ENCODE measurements at regions not wholly inside any gene's neighbourhood (a gene's known extent, or its start where the extent isn't known, plus 50 kb on each side); places are given as distances from the start of the nearest gene placed in this dataset.
A peak's percentile ranks its signal among the peaks of the same experiment; 100 is the strongest.
"Not testable (repeated sequence)": the region's sequence is repeated elsewhere in the genome, so short reads cannot be mapped to it uniquely, and the experiment has no call there.

GRCh38 chr15:44849701-44850403, 106.6 kb upstream of the TERB2 start:
- not testable (repeated sequence) for DNase-seq

DNA sequence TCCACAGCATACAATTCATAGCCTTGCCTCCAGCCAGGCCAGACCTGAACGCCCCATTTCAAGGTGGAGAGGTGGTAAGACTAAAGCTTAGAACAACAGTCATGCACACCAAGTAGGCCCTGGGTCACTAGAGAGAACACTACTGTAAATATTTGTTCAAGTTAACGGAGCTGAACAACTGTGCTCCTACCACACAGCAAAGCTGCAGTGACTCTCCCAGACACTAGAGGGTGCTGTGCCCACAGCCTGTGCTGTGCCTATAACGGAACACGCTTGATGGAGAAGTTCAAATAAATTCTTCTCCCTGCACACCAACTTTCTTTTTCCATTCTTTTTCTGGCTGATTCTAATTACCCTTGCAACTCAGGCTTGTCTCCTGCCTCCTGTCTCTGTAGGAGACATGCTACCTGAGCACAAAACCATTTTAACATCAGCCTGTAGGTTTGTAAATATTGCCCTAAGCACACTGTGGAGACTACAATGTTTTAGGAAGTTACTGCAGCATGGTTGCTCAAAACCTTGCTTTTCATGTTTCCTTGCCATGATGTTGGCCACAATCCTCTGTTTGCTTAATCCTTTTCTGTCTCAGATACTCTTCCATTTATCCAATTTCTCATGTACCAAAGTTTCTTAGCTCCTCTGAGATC, 103.1 kb upstream of the TERB2 start:
- peak; percentile 55 for DNase-seq

GRCh38 chr15:44854696-44855095, 101.8 kb upstream of the TERB2 start:
- DNase-seq = not testable (repeated sequence)

- not testable (repeated sequence) for DNase-seq
Measured at GRCh38 chr15:44856284-44856683, 100.2 kb upstream of the TERB2 start.

DNA sequence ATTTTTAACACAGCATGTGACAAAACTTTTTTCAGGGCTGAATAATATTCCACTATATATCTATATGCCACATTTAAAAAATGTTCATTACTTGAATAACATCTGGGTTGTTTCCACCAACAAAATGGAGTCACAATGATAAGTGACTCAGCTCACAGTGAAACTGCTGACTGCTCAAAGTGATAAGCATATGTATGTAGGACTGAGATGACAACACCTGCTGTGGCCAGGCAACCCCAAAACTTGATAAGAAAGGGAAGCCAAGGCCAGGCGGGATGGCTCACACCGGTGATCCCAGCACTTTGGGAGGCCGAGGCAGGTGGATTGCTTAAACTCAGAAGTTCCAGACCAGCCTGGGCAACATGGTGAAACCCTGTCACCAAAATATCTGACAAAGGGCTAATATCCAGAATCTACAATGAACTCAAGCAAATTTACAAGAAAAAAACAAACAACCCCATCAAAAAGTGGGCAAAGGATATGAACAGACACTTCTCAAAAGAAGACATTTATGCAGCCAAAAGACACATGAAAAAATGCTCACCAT, 99.2 kb upstream of the TERB2 start:
- not testable (repeated sequence) for DNase-seq

DNA sequence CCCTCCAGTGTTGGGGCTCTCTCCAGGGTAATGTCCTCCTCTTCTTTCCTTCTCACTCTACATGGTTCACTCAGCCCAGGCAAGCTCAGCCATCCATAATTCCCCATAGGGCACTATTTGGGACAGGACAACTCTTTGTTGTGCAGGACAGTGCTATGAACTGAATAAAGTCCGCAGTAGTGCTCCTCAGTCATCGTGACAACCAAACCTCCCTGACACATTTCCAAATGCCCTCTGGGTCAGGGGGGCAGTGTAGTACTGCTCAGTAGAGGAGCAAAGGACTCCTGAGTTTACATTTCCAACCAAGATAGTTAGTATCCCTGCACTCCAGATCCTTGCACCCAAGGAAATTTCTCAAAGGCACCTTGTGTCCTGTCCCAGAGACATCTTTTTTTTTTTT, 97.4 kb upstream of the TERB2 start:
- not testable (repeated sequence) for DNase-seq

- not testable (repeated sequence) for DNase-seq
Measured at GRCh38 chr15:44860168-44860567, 96.3 kb upstream of the TERB2 start.

DNA sequence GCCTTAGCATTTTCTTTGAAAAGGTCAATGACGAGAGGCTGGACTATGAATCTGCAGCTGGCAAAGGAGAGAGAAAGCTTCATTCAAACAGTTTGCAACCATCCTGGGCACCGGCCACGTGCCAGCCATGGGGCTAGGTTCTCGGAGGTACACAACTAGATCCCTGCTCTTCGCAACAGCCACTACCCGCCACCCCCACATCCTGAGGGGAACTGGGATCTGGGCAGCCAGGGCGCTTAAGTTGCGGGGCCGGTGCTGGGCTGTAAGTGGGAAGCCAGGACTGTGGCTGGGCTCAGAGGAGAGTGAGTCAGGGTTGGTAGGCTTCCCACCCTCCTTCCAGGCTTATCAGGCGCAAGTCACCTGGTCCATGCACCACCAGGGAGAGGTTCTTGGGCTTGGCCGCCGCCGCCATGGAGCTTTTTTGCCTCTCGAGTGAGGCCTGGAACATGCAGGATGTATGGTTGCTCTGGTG, 95.0 kb upstream of the TERB2 start:
- no peak for DNase-seq

- no peak for DNase-seq
Measured at GRCh38 chr15:44861917-44862316, 94.6 kb upstream of the TERB2 start.

- DNase-seq = not testable (repeated sequence)
Measured at GRCh38 chr15:44862866-44863265, 93.6 kb upstream of the TERB2 start.

GRCh38 chr15:44868100-44868499, 88.4 kb upstream of the TERB2 start:
- DNase-seq = not testable (repeated sequence)

DNA sequence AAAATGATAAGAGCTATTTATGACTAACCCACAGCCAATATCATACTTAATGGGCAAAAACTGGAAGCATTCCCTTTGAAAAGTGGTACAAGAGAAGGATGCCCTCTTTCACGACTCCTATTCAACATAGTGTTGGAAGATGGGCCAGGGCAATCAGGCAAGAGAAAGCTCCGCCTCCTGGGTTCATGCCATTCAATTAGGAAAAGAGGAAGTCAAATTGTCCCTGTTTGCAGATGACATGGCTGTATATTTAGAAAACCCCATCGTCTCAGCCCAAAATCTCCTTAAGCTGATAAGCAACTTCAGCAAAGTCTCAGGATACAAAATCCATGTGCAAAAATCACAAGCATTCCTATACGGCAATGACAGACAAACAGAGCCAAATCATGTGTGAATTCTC, 86.4 kb upstream of the TERB2 start:
- DNase-seq = not testable (repeated sequence)

DNA sequence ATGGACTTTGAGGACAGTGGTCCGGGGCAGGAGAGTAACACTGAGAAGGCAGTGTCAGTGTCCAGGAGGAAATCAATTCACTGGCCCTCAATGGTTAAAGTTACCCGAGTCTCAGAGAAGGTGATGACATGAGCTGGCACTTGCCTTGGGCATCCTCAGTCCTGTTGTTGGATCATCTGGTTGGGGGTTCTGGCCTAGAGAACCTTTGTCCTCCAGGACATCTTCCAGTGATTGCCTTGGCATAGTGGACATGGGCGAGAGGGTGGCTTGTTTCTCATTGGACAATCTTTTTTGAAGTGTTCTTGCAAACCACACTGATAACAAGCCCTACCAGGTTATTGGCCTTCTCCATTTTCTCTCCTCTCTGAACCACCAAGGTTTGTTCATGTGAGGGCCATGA, 83.4 kb upstream of the TERB2 start:
- DNase-seq = no peak

DNA sequence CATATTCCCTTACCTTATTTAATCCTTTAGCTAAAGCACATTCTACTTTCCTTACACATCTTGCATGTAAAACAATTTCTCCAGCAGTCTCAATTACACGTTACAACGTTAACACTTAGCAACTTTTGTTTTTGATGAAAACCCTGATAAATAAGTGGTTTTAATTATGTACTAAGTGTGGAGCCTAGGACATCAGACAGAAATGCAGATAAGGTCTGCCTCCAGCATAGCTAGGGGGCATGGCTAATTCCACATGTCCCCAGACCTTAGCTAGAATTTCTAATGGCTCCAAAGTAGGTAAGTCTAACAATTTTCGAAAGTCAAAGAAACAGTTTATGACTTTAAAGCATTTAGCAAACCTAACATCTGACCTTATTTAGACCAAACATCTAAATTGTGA, 77.4 kb upstream of the TERB2 start:
- DNase-seq = no peak

DNA sequence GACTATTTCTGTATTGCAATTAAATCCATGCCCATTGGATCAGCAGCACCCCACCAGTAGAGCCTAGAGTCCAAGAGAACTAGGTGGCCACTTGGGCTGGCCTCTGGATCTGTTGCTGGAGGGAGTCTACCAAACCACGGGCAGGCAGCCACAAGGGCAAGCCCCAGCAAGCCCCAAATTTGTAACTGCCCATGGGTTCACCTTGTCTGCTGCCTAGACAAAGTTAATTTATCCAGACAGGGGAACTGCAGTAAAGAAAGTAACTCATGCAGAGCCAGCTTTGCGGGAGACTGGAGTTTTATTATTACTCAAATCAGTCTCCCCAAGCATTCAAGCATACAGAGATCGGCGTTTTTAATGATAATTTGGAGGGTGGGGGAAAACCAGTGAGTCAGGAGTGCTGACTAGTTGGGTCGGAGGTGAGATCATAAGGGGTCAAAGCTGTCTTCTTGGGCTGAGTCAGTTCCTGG, 74.0 kb upstream of the TERB2 start:
- no peak for DNase-seq

- DNase-seq = no peak
Measured at GRCh38 chr15:44883199-44883877, 73.1 kb upstream of the TERB2 start.

GRCh38 chr15:44898890-44899651, 57.4 kb upstream of the TERB2 start:
- DNase-seq = not testable (repeated sequence)

DNA sequence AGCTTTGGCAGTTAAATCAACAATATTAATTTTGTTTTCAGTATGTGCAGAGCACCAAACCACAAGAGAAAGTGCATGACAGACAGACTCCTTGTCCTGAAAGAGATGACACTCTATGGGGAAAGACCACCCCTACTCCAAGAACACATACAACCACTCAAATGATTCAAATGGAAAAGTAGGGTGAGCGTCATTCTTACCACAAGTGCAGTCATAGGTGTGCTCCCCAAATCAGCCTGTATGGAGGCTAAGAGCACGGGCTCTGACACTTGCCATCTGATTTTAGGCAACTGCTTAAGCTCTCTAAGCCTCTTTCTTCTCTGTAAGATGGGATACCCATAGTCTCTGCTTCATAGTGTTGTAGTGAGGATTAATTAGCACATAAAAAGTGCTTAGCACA, 56.7 kb upstream of the TERB2 start:
- not testable (repeated sequence) for DNase-seq

DNA sequence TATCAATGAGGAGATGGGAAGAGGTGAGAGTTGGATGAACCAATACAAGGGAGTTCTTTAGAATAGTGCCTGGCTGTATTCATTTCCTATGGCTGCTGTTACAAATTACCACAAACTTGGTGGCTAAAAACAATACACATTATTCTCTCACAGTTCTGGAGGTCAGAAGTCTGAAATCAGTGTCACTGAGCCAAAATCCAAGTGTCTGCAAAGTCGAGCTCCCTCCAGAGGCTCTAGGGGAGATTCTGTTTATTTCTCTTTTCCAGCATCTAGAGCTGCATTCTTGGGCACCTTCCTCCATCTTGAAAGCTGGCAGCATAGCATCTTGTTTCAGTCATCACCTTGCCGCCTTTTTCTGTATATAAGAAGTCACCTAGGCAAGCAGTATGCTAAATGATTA, 55.7 kb upstream of the TERB2 start:
- DNase-seq = not testable (repeated sequence)

- DNase-seq = not testable (repeated sequence)
Measured at GRCh38 chr15:44903281-44903680, 53.2 kb upstream of the TERB2 start.

DNA sequence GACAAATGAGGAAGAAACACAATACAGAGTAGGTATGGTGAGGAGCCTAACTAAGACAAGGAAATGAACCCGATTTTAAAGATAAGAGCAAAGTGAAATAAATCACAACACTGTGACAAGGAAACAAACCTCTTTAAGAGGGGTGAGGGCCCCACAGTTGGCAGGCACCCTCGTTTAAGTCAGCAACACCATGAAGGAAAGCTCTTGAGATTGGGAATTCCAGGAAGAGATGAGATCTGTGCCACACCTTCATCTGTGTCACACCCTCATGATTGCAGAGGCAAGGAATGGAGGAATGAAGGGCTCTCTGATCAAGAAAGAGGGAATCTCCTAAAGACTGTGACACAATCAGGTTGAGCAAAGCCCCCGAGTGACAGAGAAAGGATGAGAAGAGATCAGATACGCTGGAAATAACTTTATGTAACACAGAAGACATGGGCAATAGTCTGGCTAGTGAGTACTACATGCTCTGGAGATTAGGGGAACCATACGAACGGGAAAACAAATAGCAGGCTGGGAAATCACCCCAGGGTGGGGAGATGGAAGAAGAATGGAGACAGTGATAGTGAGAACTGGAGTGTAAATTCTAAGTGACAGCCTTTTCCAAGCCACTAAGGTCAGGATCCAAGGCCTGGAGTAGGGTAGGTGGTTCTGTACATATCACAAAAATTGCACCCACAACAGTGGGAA, 51.7 kb upstream of the TERB2 start:
- DNase-seq = not testable (repeated sequence)
